ENCODE measurements at regions not wholly inside any gene's neighbourhood (a gene's known extent, or its start where the extent isn't known, plus 50 kb on each side); places are given as distances from the start of the nearest gene placed in this dataset.
"Not testable (repeated sequence)": the region's sequence is repeated elsewhere in the genome, so short reads cannot be mapped to it uniquely, and the experiment has no call there.

GRCh38 chr11:21625982-21626381, 566.9 kb upstream of the ANO5 start:
- DNase-seq, result no peak

- DNase-seq, result no peak
Observed at GRCh38 chr11:21628641-21629040, 564.2 kb upstream of the ANO5 start.

GRCh38 chr11:21630934-21631478, 561.9 kb upstream of the ANO5 start:
- no peak for DNase-seq

GRCh38 chr11:21631991-21632390, 560.9 kb upstream of the ANO5 start:
- peak; percentile 64 for DNase-seq

GRCh38 chr11:21634491-21634890, 558.4 kb upstream of the ANO5 start:
- DNase-seq, result no peak

GRCh38 chr11:21634956-21635355, 557.9 kb upstream of the ANO5 start:
- no peak for DNase-seq

- DNase-seq, result no peak
Observed at GRCh38 chr11:21635394-21636145, 557.3 kb upstream of the ANO5 start.

GRCh38 chr11:21636561-21636960, 556.3 kb upstream of the ANO5 start:
- DNase-seq, result no peak

- no peak for DNase-seq
Observed at GRCh38 chr11:21640491-21640890, 552.4 kb upstream of the ANO5 start.

GRCh38 chr11:21641869-21642268, 551.0 kb upstream of the ANO5 start:
- no peak for DNase-seq

GRCh38 chr11:21646351-21646750, 546.5 kb upstream of the ANO5 start:
- DNase-seq, result no peak

GRCh38 chr11:21650961-21651360, 541.9 kb upstream of the ANO5 start:
- DNase-seq, result no peak

- no peak for DNase-seq
Observed at GRCh38 chr11:21653951-21654421, 538.9 kb upstream of the ANO5 start.

GRCh38 chr11:21656065-21656464, 536.8 kb upstream of the ANO5 start:
- DNase-seq, result no peak

GRCh38 chr11:21658654-21659193, 534.2 kb upstream of the ANO5 start:
- DNase-seq, result no peak

GRCh38 chr11:21659377-21659776, 533.5 kb upstream of the ANO5 start:
- not testable (repeated sequence) for DNase-seq

- no peak for DNase-seq
Observed at GRCh38 chr11:21659961-21660360, 532.9 kb upstream of the ANO5 start.

GRCh38 chr11:21675049-21675616, 517.8 kb upstream of the ANO5 start:
- DNase-seq, result no peak

- DNase-seq, result no peak
Observed at GRCh38 chr11:21687643-21688042, 505.2 kb upstream of the ANO5 start.

GRCh38 chr11:21704539-21704938, 488.3 kb upstream of the ANO5 start:
- no peak for DNase-seq

GRCh38 chr11:21707116-21707739, 485.7 kb upstream of the ANO5 start:
- DNase-seq, result no peak

GRCh38 chr11:21710809-21711208, 482.1 kb upstream of the ANO5 start:
- DNase-seq, result peak; percentile 78

GRCh38 chr11:21711341-21711740, 481.5 kb upstream of the ANO5 start:
- DNase-seq, result no peak
